H1 (cell line): ENCODE measurements at regions not wholly inside any gene's neighbourhood (a gene's known extent, or its start where the extent isn't known, plus 50 kb on each side); places are given as distances from the start of the nearest gene placed in this dataset.

Experiments used
- CTBP2 ChIP-seq: IDR thresholded peaks from 2 replicates; pipeline ENCODE4 v1.7.0; 2011; ENCODE audit warnings: borderline replicate concordance, mild to moderate bottlenecking, moderate library complexity, mixed read lengths, low read length; ENCODE audit not compliant: insufficient read depth, insufficient read length
- KDM4A ChIP-seq: IDR thresholded peaks from one replicate; pipeline ENCODE4 v1.7.1; 2012; ENCODE audit warnings: low read depth, mild to moderate bottlenecking, moderate library complexity, low read length, inconsistent platforms; ENCODE audit not compliant: severe bottlenecking
- POLR2AphosphoS5 ChIP-seq: IDR thresholded peaks from 2 replicates; pipeline ENCODE4 v1.6.1; 2011; ENCODE audit warnings: low read depth, low read length
- RNF2 ChIP-seq: fragments of 200-900, 300-1000 bp; sonication (generic); IDR thresholded peaks from 2 replicates; pipeline ENCODE4 v1.7.1; 2016; ENCODE audit warnings: borderline replicate concordance, low read depth, mild to moderate bottlenecking, antibody characterized with exemption, low read length; ENCODE audit not compliant: poor library complexity, severe bottlenecking; ENCODE audit errors: missing control alignments
- SP4 ChIP-seq: IDR thresholded peaks from 2 replicates; pipeline ENCODE4 v1.6.1; 2012; ENCODE audit warnings: low read length, inconsistent platforms
- SUZ12 ChIP-seq: fragments of 200-600 bp; sonication (generic); IDR thresholded peaks from 2 replicates; pipeline ENCODE4 v1.6.1; 2012; ENCODE audit warnings: mild to moderate bottlenecking, inconsistent platforms, low read length, moderate library complexity, mixed read lengths

GRCh38 chr5:4802044-4802443 is 338.1 kb upstream of the ADAMTS16 start (continued):
- TF ChIP-seq POLR2AphosphoS5 (no peak), KDM4A (no peak), SUZ12 (no peak), CTBP2 (no peak), RNF2 (no peak), SP4 (no peak)
- TF ChIP-seq, all 59 proteins: peak for 0
